ENCODE measurements at regions not wholly inside any gene's neighbourhood (a gene's known extent, or its start where the extent isn't known, plus 50 kb on each side); places are given as distances from the start of the nearest gene placed in this dataset.
"Not testable (repeated sequence)": the region's sequence is repeated elsewhere in the genome, so short reads cannot be mapped to it uniquely, and the experiment has no call there.

DNA sequence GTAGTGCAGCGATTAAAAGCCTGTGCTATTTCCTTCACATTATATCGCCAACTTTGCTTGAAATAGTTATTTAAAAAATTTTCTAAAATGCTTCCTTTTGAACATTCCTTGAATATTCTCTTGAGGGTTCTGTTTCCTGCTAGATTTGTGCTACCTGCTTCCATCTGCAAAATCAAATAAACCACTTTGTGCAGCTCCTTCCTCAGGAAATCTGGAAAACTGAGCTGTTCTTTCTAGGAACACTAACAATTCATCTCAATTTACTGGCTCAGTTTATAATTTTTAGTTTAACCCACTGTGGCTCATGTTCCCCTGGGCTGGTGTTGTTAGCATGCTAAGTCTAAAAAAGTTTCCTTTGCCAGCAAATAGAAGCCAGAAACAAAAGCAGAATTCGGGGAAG, 88.1 kb upstream of the LCORL start:
- H3K27ac ChIP-seq (ENCODE audit: insufficient read length, low read depth, low read length) = no peak overlapping the region
- no peaks in the 10 kb centered on the region for H3K9me3 ChIP-seq (ENCODE audit: control insufficient read depth, low read depth, low read length)
- H3K9me3 Mint-ChIP-seq = no peaks in the 10 kb centered on the region; a peak in 1 of 5 replicates
- DNase-seq = no peak
- no peaks in the 10 kb centered on the region for H3K4me1 ChIP-seq (ENCODE audit: insufficient read depth, low read length)
- no peak overlapping the region for H3K27ac Mint-ChIP-seq
- H3K79me1 ChIP-seq (ENCODE audit: insufficient read depth, low read depth, low read length, poor library complexity, severe bottlenecking) = no peaks in the 10 kb centered on the region
- H2BK20ac ChIP-seq (ENCODE audit: low read depth, low read length, poor library complexity, severe bottlenecking) = no peak overlapping the region
- no peak overlapping the region for H3K4me2 ChIP-seq (ENCODE audit: insufficient read depth, insufficient read length, low read length)
- no CpG with 5 or more reads among the region's 3 CpGs for WGBS (ENCODE audit: extremely low coverage, insufficient read length, low lambda C conversion rate)
- H3K23me2 ChIP-seq (ENCODE audit: insufficient read length, low read depth, low read length, poor library complexity, severe bottlenecking) = no peaks in the 10 kb centered on the region
- no peak overlapping the region for H2AFZ ChIP-seq (ENCODE audit: low read length)
- no peak overlapping the region for H4K5ac ChIP-seq (ENCODE audit: insufficient read length, low read depth, low read length)
- no peak overlapping the region for H3K14ac ChIP-seq (ENCODE audit: insufficient read depth, low read length)
- no peak overlapping the region for H3K56ac ChIP-seq (ENCODE audit: insufficient read length, low read depth, low read length)
- no peak overlapping the region for H2BK12ac ChIP-seq (ENCODE audit: insufficient read length, low read depth, low read length)
- no peaks in the 10 kb centered on the region for H4K20me1 ChIP-seq (ENCODE audit: control insufficient read depth, insufficient read depth, insufficient read length)
- no peaks in the 10 kb centered on the region for H3K36me3 Mint-ChIP-seq (ENCODE audit: insufficient read depth in 1 of 3, low read depth in 3 of 3)
- no peak overlapping the region for H2BK15ac ChIP-seq (ENCODE audit: low read depth, low read length)
- H3K9ac ChIP-seq (ENCODE audit: extremely low read depth, insufficient read length, low read length) = no peak overlapping the region
- no peak overlapping the region for H4K91ac ChIP-seq (ENCODE audit: insufficient read length, low read depth, low read length)
- H3K4ac ChIP-seq (ENCODE audit: low read depth, low read length) = no peak overlapping the region
- no peak overlapping the region for H3K4me3 Mint-ChIP-seq
- TF ChIP-seq, protein P1, sequence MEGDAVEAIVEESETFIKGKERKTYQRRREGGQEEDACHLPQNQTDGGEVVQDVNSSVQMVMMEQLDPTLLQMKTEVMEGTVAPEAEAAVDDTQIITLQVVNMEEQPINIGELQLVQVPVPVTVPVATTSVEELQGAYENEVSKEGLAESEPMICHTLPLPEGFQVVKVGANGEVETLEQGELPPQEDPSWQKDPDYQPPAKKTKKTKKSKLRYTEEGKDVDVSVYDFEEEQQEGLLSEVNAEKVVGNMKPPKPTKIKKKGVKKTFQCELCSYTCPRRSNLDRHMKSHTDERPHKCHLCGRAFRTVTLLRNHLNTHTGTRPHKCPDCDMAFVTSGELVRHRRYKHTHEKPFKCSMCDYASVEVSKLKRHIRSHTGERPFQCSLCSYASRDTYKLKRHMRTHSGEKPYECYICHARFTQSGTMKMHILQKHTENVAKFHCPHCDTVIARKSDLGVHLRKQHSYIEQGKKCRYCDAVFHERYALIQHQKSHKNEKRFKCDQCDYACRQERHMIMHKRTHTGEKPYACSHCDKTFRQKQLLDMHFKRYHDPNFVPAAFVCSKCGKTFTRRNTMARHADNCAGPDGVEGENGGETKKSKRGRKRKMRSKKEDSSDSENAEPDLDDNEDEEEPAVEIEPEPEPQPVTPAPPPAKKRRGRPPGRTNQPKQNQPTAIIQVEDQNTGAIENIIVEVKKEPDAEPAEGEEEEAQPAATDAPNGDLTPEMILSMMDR (conservative IDR thresholded peaks at IDR 0.05) = no peak
- no peaks in the 10 kb centered on the region for H3K79me2 ChIP-seq (ENCODE audit: insufficient read depth, low read length)
- no peak overlapping the region for H2BK120ac ChIP-seq (ENCODE audit: low read depth, low read length, poor library complexity, severe bottlenecking)
- no peaks in the 10 kb centered on the region for H3K27me3 Mint-ChIP-seq (ENCODE audit: low read depth)
- no peak overlapping the region for H2BK5ac ChIP-seq (ENCODE audit: insufficient read length, low read length)
- no peak overlapping the region for H3K23ac ChIP-seq (ENCODE audit: insufficient read length, low read depth, low read length)
- no peak overlapping the region for H4K8ac ChIP-seq (replicated peaks; ENCODE audit: insufficient read length, low read depth, low read length)
- H2AK5ac ChIP-seq (ENCODE audit: insufficient read length, low read length) = no peak overlapping the region
- no peak overlapping the region for H3T11ph ChIP-seq (ENCODE audit: low read length)
- H3K18ac ChIP-seq (ENCODE audit: insufficient read length, low read depth, low read length) = no peak overlapping the region
- peaks cover 0 to 6% of the 10 kb centered on the region in 2 experiments; a peak in 1 of 4 replicates for H3K4me1 Mint-ChIP-seq
- H3K27me3 ChIP-seq (ENCODE audit: insufficient read depth, low read length) = no peaks in the 10 kb centered on the region

DNA sequence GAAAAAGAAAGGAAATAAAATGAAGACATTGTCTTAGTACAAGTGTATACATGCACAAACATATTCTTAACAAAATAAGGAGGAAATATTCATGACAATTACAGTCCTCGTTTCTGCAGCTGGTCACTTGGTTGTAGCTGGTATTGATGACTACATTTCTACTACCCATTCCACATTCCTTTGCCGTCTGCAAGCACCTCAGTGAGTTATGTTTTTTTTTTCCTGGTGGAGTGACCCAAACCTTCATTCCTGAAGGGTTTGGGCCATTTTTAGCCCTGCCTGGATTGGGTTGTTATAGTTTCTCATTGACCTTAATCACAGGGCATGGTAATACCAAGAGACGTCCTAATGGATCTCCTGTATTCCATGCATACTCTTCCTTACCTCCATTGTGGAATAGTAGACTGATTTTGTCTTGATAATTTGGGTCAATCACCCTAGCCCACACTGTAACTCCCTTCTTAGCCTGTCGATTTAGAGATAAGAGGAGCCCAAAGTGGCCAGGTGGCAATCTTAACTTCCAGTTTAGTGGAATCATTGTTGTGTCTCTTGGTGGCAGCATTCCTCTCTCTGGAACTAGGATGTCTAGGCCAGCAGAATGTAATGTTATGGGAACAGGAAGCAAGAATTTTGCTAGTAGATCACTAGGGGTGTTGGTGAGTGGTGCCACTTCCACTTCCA, 86.4 kb upstream of the LCORL start:
- H2AK5ac ChIP-seq (ENCODE audit: insufficient read length, low read length); H3K9ac ChIP-seq (ENCODE audit: extremely low read depth, insufficient read length, low read length); H3K14ac ChIP-seq (ENCODE audit: insufficient read depth, low read length); H3K79me1 ChIP-seq (ENCODE audit: insufficient read depth, low read depth, low read length, poor library complexity, severe bottlenecking); H3T11ph ChIP-seq (ENCODE audit: low read length); H3K27me3 Mint-ChIP-seq (ENCODE audit: low read depth); H4K91ac ChIP-seq (ENCODE audit: insufficient read length, low read depth, low read length); H2BK120ac ChIP-seq (ENCODE audit: low read depth, low read length, poor library complexity, severe bottlenecking); H3K4me1 ChIP-seq (ENCODE audit: insufficient read depth, low read length); H3K4me1 Mint-ChIP-seq; H3K56ac ChIP-seq (ENCODE audit: insufficient read length, low read depth, low read length); H3K79me2 ChIP-seq (ENCODE audit: insufficient read depth, low read length); H4K20me1 ChIP-seq (ENCODE audit: control insufficient read depth, insufficient read depth, insufficient read length); H3K23me2 ChIP-seq (ENCODE audit: insufficient read length, low read depth, low read length, poor library complexity, severe bottlenecking); H3K4ac ChIP-seq (ENCODE audit: low read depth, low read length); H2BK15ac ChIP-seq (ENCODE audit: low read depth, low read length); H3K9me3 ChIP-seq (ENCODE audit: control insufficient read depth, low read depth, low read length); H3K18ac ChIP-seq (ENCODE audit: insufficient read length, low read depth, low read length); H3K23ac ChIP-seq (ENCODE audit: insufficient read length, low read depth, low read length); H3K36me3 Mint-ChIP-seq (ENCODE audit: insufficient read depth in 1 of 3, low read depth in 3 of 3); H2AFZ ChIP-seq (ENCODE audit: low read length); H3K4me2 ChIP-seq (ENCODE audit: insufficient read depth, insufficient read length, low read length); H4K5ac ChIP-seq (ENCODE audit: insufficient read length, low read depth, low read length); H2BK5ac ChIP-seq (ENCODE audit: insufficient read length, low read length); H2BK12ac ChIP-seq (ENCODE audit: insufficient read length, low read depth, low read length); H2BK20ac ChIP-seq (ENCODE audit: low read depth, low read length, poor library complexity, severe bottlenecking); H3K9me3 Mint-ChIP-seq; H3K4me3 Mint-ChIP-seq; H3K27ac ChIP-seq (ENCODE audit: insufficient read length, low read depth, low read length); DNase-seq; H3K27me3 ChIP-seq (ENCODE audit: insufficient read depth, low read length); H4K8ac ChIP-seq (replicated peaks; ENCODE audit: insufficient read length, low read depth, low read length): not testable (repeated sequence)
- no CpG with 5 or more reads among the region's 4 CpGs for WGBS (ENCODE audit: extremely low coverage, insufficient read length, low lambda C conversion rate)
- peak overlapping the region in 1 of 3 experiments; percentile 37; a peak in 1 of 7 replicates for H3K27ac Mint-ChIP-seq
